CD4-positive, alpha-beta memory T cell (primary cell): ENCODE measurements at regions not wholly inside any gene's neighbourhood (a gene's known extent, or its start where the extent isn't known, plus 50 kb on each side); places are given as distances from the start of the nearest gene placed in this dataset.

Experiments used
- CTCF ChIA-PET: fragments of 350-600 bp; sonication (Branson Sonifier 250); formaldehyde crosslinking; loops from one replicate; lab custom pipeline; 2021; ENCODE audit warnings: inconsistent platforms; ENCODE audit not compliant: partially characterized antibody; lab: Charles Lee
- POLR2A ChIA-PET: fragments of 350-600 bp; sonication (Branson Sonifier 250); formaldehyde crosslinking; loops from one replicate; lab custom pipeline; 2021; ENCODE audit not compliant: partially characterized antibody; lab: Charles Lee
- DNase-seq, 5 donors: peaks; one replicate each; pipeline versions ENCODE4 v3.0.0 to v3.0.0-alpha.2; 2020 to 2022; ENCODE audit warnings: mixed read lengths in 1 of 5
- H3K27ac ChIP-seq: one replicate; pipeline ENCODE4 v1.7.0; 2013; ENCODE audit warnings: low read depth, low read length
- H3K27me3 ChIP-seq: 2 replicates; pipeline ENCODE4 v1.7.0; 2013; ENCODE audit warnings: mild to moderate bottlenecking, low read length, moderate library complexity; ENCODE audit not compliant: insufficient read depth
- H3K36me3 ChIP-seq: 2 replicates; pipeline ENCODE4 v1.7.0; 2013; ENCODE audit warnings: mild to moderate bottlenecking, low read length, moderate library complexity; ENCODE audit not compliant: insufficient read depth
- H3K4me1 ChIP-seq: 2 replicates; pipeline ENCODE4 v1.7.0; 2013; ENCODE audit warnings: mild to moderate bottlenecking, low read length, moderate library complexity; ENCODE audit not compliant: insufficient read depth
- H3K4me3 ChIP-seq, 2 donors: one replicate each; pipeline ENCODE4 v1.7.0; 2013; ENCODE audit warnings: low read length in 2 of 2, mild to moderate bottlenecking in 1 of 2
- H3K9me3 ChIP-seq, 2 donors: one replicate each; pipeline ENCODE4 v1.7.0; 2013; ENCODE audit warnings: low read length in 2 of 2, control low read depth in 1 of 2; ENCODE audit not compliant: control insufficient read depth in 1 of 2
- H3K27ac Mint-ChIP-seq, 7 donors: one replicate each; pipeline ENCODE4 v1.8.0; 2020 to 2021; ENCODE audit warnings: mixed read lengths in 7 of 7, mild to moderate bottlenecking in 6 of 7, inconsistent platforms in 3 of 7, moderate library complexity in 3 of 7
- H3K27me3 Mint-ChIP-seq, 2 donors: one replicate each; pipeline ENCODE4 v1.8.0; 2020 to 2021; ENCODE audit warnings: mixed read lengths in 2 of 2
- H3K36me3 Mint-ChIP-seq, 2 donors: one replicate each; pipeline ENCODE4 v1.8.0; 2020 to 2021; ENCODE audit warnings: mixed read lengths in 2 of 2, inconsistent platforms in 1 of 2, mild to moderate bottlenecking in 1 of 2
- H3K4me1 Mint-ChIP-seq, 4 donors: one replicate each; pipeline ENCODE4 v1.8.0; 2020 to 2021; ENCODE audit warnings: mixed read lengths in 4 of 4, mild to moderate bottlenecking in 1 of 4
- H3K4me3 Mint-ChIP-seq, 8 donors: one replicate each; pipeline ENCODE4 v1.8.0; 2020 to 2021; ENCODE audit warnings: mixed read lengths in 8 of 8, mild to moderate bottlenecking in 7 of 8, moderate library complexity in 6 of 8, inconsistent platforms in 3 of 8
- H3K9me3 Mint-ChIP-seq, 8 donors: one replicate each; pipeline ENCODE4 v1.8.0; 2020 to 2021; ENCODE audit warnings: mixed read lengths in 8 of 8, mild to moderate bottlenecking in 5 of 8, inconsistent platforms in 3 of 8, moderate library complexity in 1 of 8
- intact Hi-C: fragments of 100-400 bp; cut with micrococcal nuclease; formaldehyde crosslinking; loops from one replicate; pipeline ENCODE4 v1.15.1; 2023

GRCh38 chr4:14315129-14315528 lies 687.2 kb upstream of the CPEB2 start:
- CTCF ChIA-PET = no interaction called here
- Histone ChIP-seq H3K27me3 (no peaks in the 10 kb centered on the region), H3K4me3 (no peak overlapping the region), H3K9me3 (no peaks in the 10 kb centered on the region), H3K27ac (no peak overlapping the region), H3K4me1 (no peaks in the 10 kb centered on the region), H3K36me3 (no peaks in the 10 kb centered on the region)
- H3K9me3 Mint-ChIP-seq = peaks cover 0 to 4% (median 0%) of the 10 kb centered on the region in 8 donors
- POLR2A ChIA-PET = no interaction called here
- H3K27ac Mint-ChIP-seq = no peak overlapping the region
- no peak overlapping the region for H3K4me3 Mint-ChIP-seq
- intact Hi-C loops = no loop called here
- no peaks in the 10 kb centered on the region for H3K36me3 Mint-ChIP-seq
- H3K27me3 Mint-ChIP-seq = no peaks in the 10 kb centered on the region
- H3K4me1 Mint-ChIP-seq = no peaks in the 10 kb centered on the region
- DNase-seq = no peak

GRCh38 chr4:14317351-14317750 lies 684.9 kb upstream of the CPEB2 start:
- Mint-ChIP-seq H3K9me3 (peaks cover 0 to 6% (median 0%) of the 10 kb centered on the region in 8 donors), H3K27me3 (no peaks in the 10 kb centered on the region), H3K4me3 (no peak overlapping the region), H3K27ac (no peak overlapping the region), H3K4me1 (no peaks in the 10 kb centered on the region), H3K36me3 (no peaks in the 10 kb centered on the region)
- no peaks in the 10 kb centered on the region for H3K9me3 ChIP-seq
- POLR2A ChIA-PET = no interaction called here
- no peaks in the 10 kb centered on the region for H3K27me3 ChIP-seq
- no peaks in the 10 kb centered on the region for H3K36me3 ChIP-seq
- intact Hi-C loops = no loop called here
- H3K4me3 ChIP-seq = no peak overlapping the region
- CTCF ChIA-PET = no interaction called here
- no peak for DNase-seq
- H3K27ac ChIP-seq = no peak overlapping the region
- no peaks in the 10 kb centered on the region for H3K4me1 ChIP-seq

GRCh38 chr4:14318671-14319070 lies 683.6 kb upstream of the CPEB2 start:
- no peak overlapping the region for H3K4me3 Mint-ChIP-seq
- Histone ChIP-seq H3K4me3 (no peak overlapping the region), H3K27me3 (no peaks in the 10 kb centered on the region), H3K4me1 (no peaks in the 10 kb centered on the region), H3K27ac (no peak overlapping the region), H3K9me3 (no peaks in the 10 kb centered on the region), H3K36me3 (no peaks in the 10 kb centered on the region)
- no peak for DNase-seq
- H3K27ac Mint-ChIP-seq = no peak overlapping the region
- no peaks in the 10 kb centered on the region for H3K27me3 Mint-ChIP-seq
- ChIA-PET POLR2A (no interaction called here), CTCF (no interaction called here)
- H3K36me3 Mint-ChIP-seq = no peaks in the 10 kb centered on the region
- intact Hi-C loops = no loop called here
- H3K4me1 Mint-ChIP-seq = no peaks in the 10 kb centered on the region
- H3K9me3 Mint-ChIP-seq = peaks cover 0 to 6% (median 0%) of the 10 kb centered on the region in 8 donors

- intact Hi-C loops = no loop called here
- ChIA-PET POLR2A (no interaction called here), CTCF (no interaction called here)
- no peak overlapping the region for H3K27ac ChIP-seq
- Mint-ChIP-seq H3K9me3 (peaks cover 0 to 8% (median 5%) of the 10 kb centered on the region in 8 donors), H3K27ac (no peak overlapping the region), H3K4me3 (no peak overlapping the region), H3K4me1 (no peaks in the 10 kb centered on the region), H3K27me3 (peaks cover 0 to 2% of the 10 kb centered on the region in 2 donors), H3K36me3 (no peaks in the 10 kb centered on the region)
- no peak overlapping the region for H3K4me3 ChIP-seq
- peaks cover 0 to 4% of the 10 kb centered on the region in 2 donors for H3K9me3 ChIP-seq
- H3K27me3 ChIP-seq = no peaks in the 10 kb centered on the region
- no peaks in the 10 kb centered on the region for H3K4me1 ChIP-seq
- no peaks in the 10 kb centered on the region for H3K36me3 ChIP-seq
- no peak for DNase-seq
Measured at GRCh38 chr4:14321723-14322122, 680.6 kb upstream of the CPEB2 start.

GRCh38 chr4:14323191-14323590 lies 679.1 kb upstream of the CPEB2 start:
- no peak overlapping the region for H3K4me3 ChIP-seq
- Mint-ChIP-seq H3K27me3 (peaks cover 0 to 2% of the 10 kb centered on the region in 2 donors), H3K9me3 (peaks cover 0 to 8% (median 3%) of the 10 kb centered on the region in 8 donors), H3K27ac (no peak overlapping the region), H3K4me3 (no peak overlapping the region), H3K4me1 (no peaks in the 10 kb centered on the region), H3K36me3 (no peaks in the 10 kb centered on the region)
- H3K27me3 ChIP-seq = no peaks in the 10 kb centered on the region
- no peaks in the 10 kb centered on the region for H3K4me1 ChIP-seq
- DNase-seq = no peak
- no peaks in the 10 kb centered on the region for H3K36me3 ChIP-seq
- H3K9me3 ChIP-seq = peaks cover 0 to 5% of the 10 kb centered on the region in 2 donors
- intact Hi-C loops = no loop called here
- ChIA-PET CTCF (no interaction called here), POLR2A (no interaction called here)
- H3K27ac ChIP-seq = no peak overlapping the region

GRCh38 chr4:14329228-14329627 lies 673.1 kb upstream of the CPEB2 start:
- Mint-ChIP-seq H3K27ac (no peak overlapping the region), H3K9me3 (peaks cover 0 to 9% (median 5%) of the 10 kb centered on the region in 8 donors), H3K4me3 (peak overlapping the region in 1 of 8 donors; percentile 50), H3K27me3 (peaks cover 0 to 2% of the 10 kb centered on the region in 2 donors), H3K36me3 (no peaks in the 10 kb centered on the region), H3K4me1 (no peaks in the 10 kb centered on the region)
- DNase-seq = no peak
- no peaks in the 10 kb centered on the region for H3K27me3 ChIP-seq
- H3K27ac ChIP-seq = no peak overlapping the region
- H3K4me1 ChIP-seq = no peaks in the 10 kb centered on the region
- POLR2A ChIA-PET = no interaction called here
- CTCF ChIA-PET = no interaction called here
- H3K4me3 ChIP-seq = no peak overlapping the region
- peaks cover 0 to 5% of the 10 kb centered on the region in 2 donors for H3K9me3 ChIP-seq
- no peaks in the 10 kb centered on the region for H3K36me3 ChIP-seq
- intact Hi-C loops = no loop called here

- intact Hi-C loops = no loop called here
- CTCF ChIA-PET = no interaction called here
- no peaks in the 10 kb centered on the region for H3K36me3 Mint-ChIP-seq
- H3K27ac ChIP-seq = no peak overlapping the region
- POLR2A ChIA-PET = no interaction called here
- H3K9me3 Mint-ChIP-seq = peaks cover 0 to 5% (median 0%) of the 10 kb centered on the region in 8 donors
- no peaks in the 10 kb centered on the region for H3K27me3 Mint-ChIP-seq
- DNase-seq = no peak
- no peaks in the 10 kb centered on the region for H3K9me3 ChIP-seq
- no peaks in the 10 kb centered on the region for H3K4me1 Mint-ChIP-seq
- no peak overlapping the region for H3K4me3 ChIP-seq
- no peaks in the 10 kb centered on the region for H3K4me1 ChIP-seq
- no peaks in the 10 kb centered on the region for H3K27me3 ChIP-seq
- H3K36me3 ChIP-seq = no peaks in the 10 kb centered on the region
- H3K27ac Mint-ChIP-seq = no peak overlapping the region
- no peak overlapping the region for H3K4me3 Mint-ChIP-seq
Measured at GRCh38 chr4:14333616-14334015, 668.7 kb upstream of the CPEB2 start.

GRCh38 chr4:14334166-14334565 lies 668.1 kb upstream of the CPEB2 start:
- Histone ChIP-seq H3K9me3 (no peaks in the 10 kb centered on the region), H3K4me3 (no peak overlapping the region), H3K27ac (no peak overlapping the region), H3K27me3 (no peaks in the 10 kb centered on the region), H3K4me1 (no peaks in the 10 kb centered on the region), H3K36me3 (no peaks in the 10 kb centered on the region)
- no peaks in the 10 kb centered on the region for H3K27me3 Mint-ChIP-seq
- H3K9me3 Mint-ChIP-seq = peaks cover 0 to 5% (median 0%) of the 10 kb centered on the region in 8 donors
- intact Hi-C loops = no loop called here
- ChIA-PET CTCF (no interaction called here), POLR2A (no interaction called here)
- DNase-seq = no peak
- no peak overlapping the region for H3K27ac Mint-ChIP-seq
- no peak overlapping the region for H3K4me3 Mint-ChIP-seq
- no peaks in the 10 kb centered on the region for H3K36me3 Mint-ChIP-seq
- no peaks in the 10 kb centered on the region for H3K4me1 Mint-ChIP-seq
